GM19467 (cell line): ENCODE measurements at regions not wholly inside any gene's neighbourhood (a gene's known extent, or its start where the extent isn't known, plus 50 kb on each side); places are given as distances from the start of the nearest gene placed in this dataset.
"Not testable (repeated sequence)": the region's sequence is repeated elsewhere in the genome, so short reads cannot be mapped to it uniquely, and the experiment has no call there.

Experiments
- ATAC-seq: cut with Tn5 transposase; IDR thresholded peaks from one replicate; pipeline ENCODE4 v1.9.1; 2021; ENCODE audit warnings: mild to moderate bottlenecking, moderate library complexity; ENCODE audit not compliant: unreplicated experiment

DNA sequence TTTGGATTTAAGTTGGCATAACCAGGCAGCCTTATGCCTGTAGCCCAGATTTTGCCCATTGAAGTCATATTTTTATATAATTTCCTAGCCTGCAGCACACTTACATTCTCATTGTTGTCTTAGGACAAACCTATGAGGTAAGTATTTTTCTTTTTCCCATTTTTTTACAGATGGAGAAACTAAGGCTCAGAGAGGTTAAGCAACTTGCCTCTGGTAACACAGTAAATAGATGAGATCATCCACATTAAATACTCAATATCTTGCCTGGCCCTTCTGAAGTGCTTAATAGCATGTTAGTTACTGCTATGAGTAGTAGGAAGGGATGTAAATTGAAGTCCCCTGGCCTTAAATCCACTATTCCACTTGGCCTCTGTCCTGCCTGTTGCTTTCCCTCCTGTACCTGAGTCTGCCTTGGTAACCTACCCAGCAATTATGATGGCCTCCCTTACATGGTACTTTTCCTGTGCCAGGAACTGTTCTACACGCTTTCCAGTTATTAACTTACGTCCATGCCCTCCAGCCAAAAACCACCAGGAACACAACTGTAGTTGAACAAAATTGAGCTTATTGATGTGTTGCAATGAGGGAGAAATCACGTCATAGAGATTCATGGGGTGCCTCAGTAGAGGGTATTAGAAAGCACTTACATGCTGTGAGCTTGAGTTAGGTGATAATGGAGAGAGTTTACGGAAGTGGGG, 111.6 kb upstream of the FGGY start:
- no peak for ATAC-seq

DNA sequence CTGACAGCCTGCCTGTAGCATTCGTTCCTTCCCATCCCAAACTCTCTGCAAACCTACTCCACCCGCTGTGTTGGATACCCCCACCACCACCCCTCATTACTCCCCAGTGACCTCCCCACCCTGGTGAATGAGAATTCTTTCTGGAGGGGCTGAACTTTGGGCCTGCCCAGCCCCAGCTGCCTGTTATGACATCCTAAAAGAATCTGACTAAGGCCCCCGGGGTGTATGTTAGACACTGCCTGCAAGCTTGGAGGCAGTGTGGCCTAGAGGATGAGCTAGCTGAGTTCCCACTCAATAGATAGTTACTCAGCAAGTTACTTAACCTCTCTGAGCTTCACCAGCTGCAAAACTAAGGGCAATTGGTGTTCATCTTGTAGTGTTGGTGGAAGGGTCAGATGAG, 110.2 kb upstream of the FGGY start:
- no peak for ATAC-seq

GRCh38 chr1:59188413-59189213, 108.3 kb upstream of the FGGY start:
- ATAC-seq = no peak

GRCh38 chr1:59193443-59194093, 103.3 kb upstream of the FGGY start:
- ATAC-seq = no peak

DNA sequence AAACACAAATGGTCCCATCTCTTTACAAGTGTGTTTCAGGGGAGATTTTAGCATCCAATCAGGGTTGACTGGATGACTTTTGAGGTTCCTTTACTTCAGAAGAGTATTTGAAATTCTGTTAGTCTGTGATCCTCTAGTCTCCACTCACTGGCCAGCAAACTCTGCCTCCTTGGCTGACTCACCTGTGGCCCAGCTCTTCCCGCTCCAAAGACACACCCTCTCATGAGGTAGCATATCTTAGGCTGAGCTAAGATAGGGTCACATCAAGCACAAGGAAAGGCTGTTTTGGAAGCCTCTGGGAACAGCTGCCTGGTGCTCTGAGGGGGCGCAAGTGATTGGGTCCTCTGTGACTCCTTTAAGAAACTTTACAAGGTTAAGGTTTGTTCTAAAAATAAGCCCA, 102.3 kb upstream of the FGGY start:
- no peak for ATAC-seq

DNA sequence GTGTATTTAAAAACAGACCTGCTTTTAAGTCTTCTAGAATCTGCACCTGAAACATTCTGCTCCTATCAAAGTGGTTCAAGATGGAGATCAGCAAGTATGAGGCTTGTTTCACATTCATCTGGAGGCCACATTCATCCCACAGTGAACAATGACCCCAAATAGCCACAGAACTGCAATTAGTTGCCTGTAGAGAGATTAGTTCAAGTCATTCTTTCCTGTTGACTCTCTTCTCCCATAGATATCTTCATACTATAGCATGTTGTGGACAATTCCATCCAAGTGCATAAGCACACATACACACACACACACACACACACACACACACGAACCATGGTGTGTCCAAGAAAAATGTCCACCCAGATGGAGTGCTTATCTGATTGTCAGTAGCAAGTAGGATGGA, 101.7 kb upstream of the FGGY start:
- no peak for ATAC-seq

GRCh38 chr1:59198564-59198963, 98.3 kb upstream of the FGGY start:
- no peak for ATAC-seq

- no peak for ATAC-seq
These were observed 97.7 kb upstream of the FGGY start for GRCh38 chr1:59199147-59199546.

DNA sequence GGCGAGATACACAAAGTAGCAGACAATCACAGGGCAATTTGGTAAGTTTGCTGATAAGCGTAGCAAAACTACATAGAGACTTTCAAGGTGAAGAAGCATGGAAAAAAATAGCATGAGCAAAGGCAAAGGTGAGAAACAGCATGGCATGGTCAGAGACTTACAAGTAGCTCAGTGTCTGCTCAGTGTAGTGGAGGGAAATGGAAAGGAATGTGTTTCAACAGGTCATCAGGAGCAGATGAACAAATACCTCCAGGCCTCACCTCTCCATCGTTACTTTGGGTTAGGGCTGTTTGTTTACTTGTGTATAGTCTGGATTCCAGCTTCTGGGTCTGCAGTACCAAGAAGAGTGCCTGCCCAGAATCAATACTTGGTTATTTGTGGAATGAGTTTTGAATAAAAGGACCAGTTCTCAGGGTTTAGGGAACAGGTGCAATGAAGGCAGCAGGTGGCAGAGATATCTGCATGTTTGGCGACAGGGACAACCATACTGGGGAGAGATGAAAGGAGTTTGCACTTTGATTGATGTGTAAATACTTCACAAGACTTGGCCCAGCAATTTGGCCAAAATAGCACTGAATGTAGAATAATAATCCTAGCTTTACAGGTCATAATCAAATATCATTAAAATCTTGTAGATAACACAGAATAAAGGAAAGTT, 97.0 kb upstream of the FGGY start:
- no peak for ATAC-seq

- ATAC-seq = no peak
These were observed 95.6 kb upstream of the FGGY start for GRCh38 chr1:59201341-59201740.

- ATAC-seq = no peak
These were observed 94.4 kb upstream of the FGGY start for GRCh38 chr1:59202455-59202854.

GRCh38 chr1:59204001-59204400, 92.9 kb upstream of the FGGY start:
- no peak for ATAC-seq

DNA sequence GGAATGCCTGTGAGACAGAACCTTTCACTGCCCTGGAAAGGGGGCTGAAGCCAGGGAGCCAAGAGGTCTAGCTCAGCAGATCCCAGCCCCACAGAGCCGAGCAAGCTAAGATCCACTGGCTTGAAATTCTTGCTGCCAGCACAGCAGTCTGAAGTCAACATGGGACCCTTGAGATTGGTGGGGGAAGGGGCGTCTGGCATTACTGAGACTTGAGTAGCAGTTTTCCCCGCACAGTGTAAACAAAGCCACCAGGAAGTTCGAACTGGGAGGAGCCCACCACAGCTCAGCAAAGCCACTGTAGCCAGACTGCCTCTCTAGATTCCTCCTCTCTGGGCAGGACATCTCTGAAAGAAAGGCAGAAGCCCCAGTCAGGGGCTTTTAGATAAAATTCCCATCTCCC, 90.3 kb upstream of the FGGY start:
- ATAC-seq = not testable (repeated sequence)

DNA sequence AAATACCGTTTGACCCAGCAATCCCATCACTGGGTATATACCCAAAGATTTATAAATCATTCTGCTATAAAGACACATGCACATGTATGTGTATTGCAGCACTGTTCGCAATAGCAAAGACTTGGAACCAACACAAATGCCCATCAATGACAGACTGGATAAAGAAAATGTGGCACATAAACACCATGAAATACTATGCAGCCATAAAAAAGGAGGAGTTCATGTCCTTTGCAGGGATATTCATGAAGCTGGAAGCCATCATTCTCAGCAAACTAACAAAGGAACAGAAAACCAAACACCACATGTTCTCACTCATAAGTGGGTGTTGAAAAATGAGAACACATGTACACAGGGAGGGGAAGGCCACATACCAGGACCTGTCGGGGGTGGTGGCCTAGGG, 86.5 kb upstream of the FGGY start:
- not testable (repeated sequence) for ATAC-seq

DNA sequence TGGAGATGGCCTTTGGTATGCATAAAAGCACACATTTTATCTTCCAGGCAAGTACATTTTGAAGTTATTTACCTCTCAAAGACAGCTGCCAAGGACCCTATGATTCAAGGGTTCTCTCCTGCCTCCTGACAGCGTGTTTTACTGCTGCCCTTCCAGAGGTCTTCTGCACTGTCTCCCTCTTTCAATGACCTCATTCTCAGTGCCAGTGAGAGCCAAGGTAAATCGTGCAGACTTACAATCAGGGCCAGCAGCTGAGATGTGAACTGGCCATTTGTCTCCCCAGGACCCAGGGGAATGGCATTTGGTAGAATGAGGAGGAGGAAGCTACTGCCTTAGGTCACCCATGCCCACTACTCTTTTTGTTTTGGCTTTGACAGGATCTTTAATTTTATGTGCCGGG, 84.2 kb upstream of the FGGY start:
- ATAC-seq = no peak

GRCh38 chr1:59214248-59215208, 82.4 kb upstream of the FGGY start:
- ATAC-seq = no peak

GRCh38 chr1:59215766-59216291, 81.1 kb upstream of the FGGY start:
- no peak for ATAC-seq

- not testable (repeated sequence) for ATAC-seq
These were observed 79.5 kb upstream of the FGGY start for GRCh38 chr1:59217439-59217838.

- no peak for ATAC-seq
These were observed 78.2 kb upstream of the FGGY start for GRCh38 chr1:59218521-59219236.
